HL-60 (cell line): ENCODE measurements at regions not wholly inside any gene's neighbourhood (a gene's known extent, or its start where the extent isn't known, plus 50 kb on each side); places are given as distances from the start of the nearest gene placed in this dataset.

Source experiments
- GABPA ChIP-seq: IDR thresholded peaks from 2 replicates; pipeline ENCODE4 v1.6.1; 2012; ENCODE audit warnings: low read depth
- TF ChIP-seq, protein P1 (sequence below): IDR thresholded peaks from one replicate; pipeline ENCODE4 v1.5.1; 2011; ENCODE audit warnings: low read length, control low read depth, inconsistent platforms; ENCODE audit not compliant: insufficient read depth

DNA sequence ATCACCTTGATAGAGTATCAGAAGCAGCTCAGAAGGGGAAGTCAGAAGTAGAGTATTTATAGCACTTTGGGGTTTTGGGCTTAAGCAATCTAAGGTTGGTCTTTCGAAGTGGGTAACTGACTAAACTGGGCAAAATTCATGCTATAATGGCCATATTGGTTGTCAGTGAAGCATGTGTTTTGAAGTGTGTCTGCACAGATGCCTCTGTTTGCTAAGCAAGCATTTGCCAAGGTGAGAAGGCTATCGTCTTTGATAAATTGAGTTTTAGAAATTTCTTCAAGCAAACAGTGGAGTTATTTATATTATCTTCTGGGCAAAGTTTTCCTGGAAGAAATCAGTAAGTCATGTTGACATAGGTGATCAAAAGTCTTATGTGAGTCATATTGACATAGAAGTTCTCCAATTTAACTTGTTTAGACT is 412.8 kb upstream of the TGFBR2 start:
- TF ChIP-seq, protein P1, sequence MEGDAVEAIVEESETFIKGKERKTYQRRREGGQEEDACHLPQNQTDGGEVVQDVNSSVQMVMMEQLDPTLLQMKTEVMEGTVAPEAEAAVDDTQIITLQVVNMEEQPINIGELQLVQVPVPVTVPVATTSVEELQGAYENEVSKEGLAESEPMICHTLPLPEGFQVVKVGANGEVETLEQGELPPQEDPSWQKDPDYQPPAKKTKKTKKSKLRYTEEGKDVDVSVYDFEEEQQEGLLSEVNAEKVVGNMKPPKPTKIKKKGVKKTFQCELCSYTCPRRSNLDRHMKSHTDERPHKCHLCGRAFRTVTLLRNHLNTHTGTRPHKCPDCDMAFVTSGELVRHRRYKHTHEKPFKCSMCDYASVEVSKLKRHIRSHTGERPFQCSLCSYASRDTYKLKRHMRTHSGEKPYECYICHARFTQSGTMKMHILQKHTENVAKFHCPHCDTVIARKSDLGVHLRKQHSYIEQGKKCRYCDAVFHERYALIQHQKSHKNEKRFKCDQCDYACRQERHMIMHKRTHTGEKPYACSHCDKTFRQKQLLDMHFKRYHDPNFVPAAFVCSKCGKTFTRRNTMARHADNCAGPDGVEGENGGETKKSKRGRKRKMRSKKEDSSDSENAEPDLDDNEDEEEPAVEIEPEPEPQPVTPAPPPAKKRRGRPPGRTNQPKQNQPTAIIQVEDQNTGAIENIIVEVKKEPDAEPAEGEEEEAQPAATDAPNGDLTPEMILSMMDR = no peak
- TF ChIP-seq GABPA = no peak
